Loucy (cell line): ENCODE measurements at regions not wholly inside any gene's neighbourhood (a gene's known extent, or its start where the extent isn't known, plus 50 kb on each side); places are given as distances from the start of the nearest gene placed in this dataset.
A peak's percentile ranks its signal among the peaks of the same experiment; 100 is the strongest.

Experiments used
- H2AFZ ChIP-seq: fragments of 200-600 bp; sonication (generic); 2 replicates; pipeline ENCODE4 v1.6.0; 2016; ENCODE audit warnings: antibody characterized with exemption, mild to moderate bottlenecking, low read length, moderate library complexity
- H3F3A ChIP-seq: fragments of 200-600 bp; 2 replicates; pipeline ENCODE4 v1.6.0; 2016; ENCODE audit warnings: antibody characterized with exemption, low read depth, mild to moderate bottlenecking
- H3K27me3 ChIP-seq: fragments of 200-600 bp; sonication (generic); 2 replicates; pipeline ENCODE4 v1.6.1; 2014; ENCODE audit warnings: low read length, mild to moderate bottlenecking; ENCODE audit not compliant: insufficient read depth, poor library complexity, severe bottlenecking
- H3K36me3 ChIP-seq: fragments of 200-600 bp; sonication (generic); 2 replicates; pipeline ENCODE4 v1.6.1; 2016; ENCODE audit warnings: low read length; ENCODE audit not compliant: insufficient read depth
- H3K4me1 ChIP-seq: fragments of 200-600 bp; sonication (generic); 2 replicates; pipeline ENCODE4 v1.5.1; 2014; ENCODE audit warnings: low read length, mild to moderate bottlenecking; ENCODE audit not compliant: insufficient read depth, poor library complexity, severe bottlenecking
- H3K4me2 ChIP-seq: fragments of 200-600 bp; sonication (generic); 2 replicates; pipeline ENCODE4 v1.6.0; 2014; ENCODE audit warnings: antibody characterized with exemption, low read length, low read depth, mild to moderate bottlenecking; ENCODE audit not compliant: poor library complexity, severe bottlenecking
- H3K4me3 ChIP-seq: fragments of 200-600 bp; sonication (generic); 2 replicates; pipeline ENCODE4 v1.5.1; 2014; ENCODE audit warnings: low read length, mild to moderate bottlenecking, mixed read lengths; ENCODE audit not compliant: poor library complexity, severe bottlenecking
- H3K79me2 ChIP-seq: fragments of 200-600 bp; sonication (generic); 2 replicates; pipeline ENCODE4 v1.6.1; 2014; ENCODE audit warnings: low read length; ENCODE audit not compliant: insufficient read depth
- H3K9ac ChIP-seq: fragments of 200-600 bp; sonication (generic); 2 replicates; pipeline ENCODE4 v1.6.0; 2014; ENCODE audit warnings: mild to moderate bottlenecking, low read depth, low read length, moderate library complexity; ENCODE audit not compliant: poor library complexity, severe bottlenecking
- H3K9me2 ChIP-seq: fragments of 200-600 bp; sonication (generic); replicated peaks from 2 replicates; pipeline ENCODE4 v1.6.1; 2016; ENCODE audit warnings: low read depth, low read length, mixed read lengths
- H3K9me3 ChIP-seq: fragments of 200-600 bp; sonication (generic); 2 replicates; pipeline ENCODE4 v1.6.1; 2014; ENCODE audit warnings: mild to moderate bottlenecking, antibody characterized with exemption, low read length, low read depth; ENCODE audit not compliant: insufficient read depth
- H4K20me1 ChIP-seq: fragments of 200-600 bp; sonication (generic); 2 replicates; pipeline ENCODE4 v1.6.0; 2014; ENCODE audit warnings: antibody characterized with exemption, low read length, mild to moderate bottlenecking; ENCODE audit not compliant: insufficient read depth, poor library complexity, severe bottlenecking
- EZH2phosphoT487 ChIP-seq: fragments of 200-600 bp; IDR thresholded peaks from 2 replicates; pipeline ENCODE4 v1.6.1; 2018; ENCODE audit warnings: antibody characterized with exemption, mild to moderate bottlenecking, moderate library complexity, borderline replicate concordance
- TF ChIP-seq, protein P1 (sequence below): fragments of 200-600 bp; sonication (generic); conservative IDR thresholded peaks from 2 replicates; pipeline ENCODE4 v1.5.1; 2014; ENCODE audit warnings: mild to moderate bottlenecking, antibody characterized with exemption, low read length

DNA sequence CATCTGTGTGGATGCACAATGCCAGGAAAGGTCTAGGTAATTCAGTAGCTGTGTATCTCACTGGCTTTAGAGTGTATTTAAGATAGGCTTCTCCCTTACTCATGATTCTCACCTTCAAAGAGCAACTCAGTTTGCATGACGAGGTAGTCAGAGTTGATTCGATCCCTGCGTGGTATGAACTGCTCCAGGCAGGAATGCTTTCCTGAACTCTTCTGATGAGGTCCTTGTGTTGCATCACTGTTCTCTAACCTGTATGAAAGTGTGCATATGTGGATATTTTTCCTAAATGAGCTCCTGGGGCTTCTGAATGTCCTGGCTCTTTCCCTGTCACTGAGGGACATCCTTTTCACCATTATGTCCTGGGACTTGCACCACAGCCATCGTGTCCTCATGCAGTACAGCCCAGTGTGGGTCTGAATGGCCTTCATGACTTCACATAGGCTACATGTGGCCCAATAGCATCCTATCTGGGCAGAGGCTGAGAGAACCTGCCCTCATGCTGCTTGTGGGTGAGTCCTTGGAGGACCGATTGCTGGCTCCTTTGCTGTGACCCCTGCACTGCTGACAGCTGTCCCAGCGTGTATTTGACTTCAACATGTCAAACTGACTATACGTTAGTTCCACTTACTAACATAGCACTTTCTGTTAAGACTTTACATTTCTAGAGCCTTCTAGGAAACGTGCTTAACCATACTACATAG, 65.3 kb upstream of the WDR1 start:
- H3K4me1 ChIP-seq: peaks cover 68% of the 10 kb centered on the region
- 0 out of 2 replicates have a peak, but pooled peaks cover 4% of the 10 kb centered on the region for H3F3A ChIP-seq
- H3K4me2 ChIP-seq: peak overlapping the region; percentile 75

DNA sequence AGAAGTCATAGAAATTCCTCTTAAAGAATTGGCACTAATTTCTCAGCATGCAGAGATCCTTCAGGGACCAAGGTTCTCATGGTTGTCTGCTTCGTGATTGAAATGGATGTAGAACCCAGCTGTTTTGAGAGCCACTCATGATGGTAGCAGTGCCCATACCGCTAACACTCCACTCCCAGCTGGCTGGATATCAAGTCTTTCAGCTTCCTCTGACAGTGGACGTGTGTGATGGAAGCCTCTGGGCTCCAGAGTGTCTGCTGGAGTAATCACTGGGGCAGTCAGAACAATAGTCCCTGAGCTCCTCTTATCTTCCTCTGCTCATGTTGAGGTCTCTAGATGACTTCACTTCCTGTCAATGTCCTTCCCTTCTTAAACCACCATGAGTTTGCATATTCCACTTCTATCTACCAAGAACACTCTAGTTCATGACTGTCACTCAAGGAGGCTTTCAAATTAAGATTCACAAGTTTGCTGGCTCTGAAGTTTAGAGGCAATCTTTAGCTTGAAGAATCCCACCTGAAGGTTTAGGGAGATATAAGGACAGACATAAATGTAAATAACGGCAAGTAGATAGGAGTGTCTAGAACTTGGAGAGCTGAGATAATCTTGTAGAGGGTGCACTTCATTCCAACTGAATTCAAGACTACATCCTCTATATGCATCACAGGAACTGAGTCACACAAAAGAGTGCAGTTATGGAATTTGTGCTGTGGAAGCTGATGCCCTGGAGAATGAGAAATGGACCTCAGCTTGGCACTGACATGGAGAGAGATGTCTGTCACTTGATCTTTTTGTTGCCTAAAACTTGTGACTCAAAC, 64.5 kb upstream of the WDR1 start:
- H4K20me1 ChIP-seq: no peaks in the 10 kb centered on the region
- H3K79me2 ChIP-seq: no peaks in the 10 kb centered on the region
- H3K4me2 ChIP-seq: peak overlapping the region; percentile 75
- no peaks in the 10 kb centered on the region for H3K9me2 ChIP-seq
- H3K9me3 ChIP-seq: no peaks in the 10 kb centered on the region
- H3K27me3 ChIP-seq: no peaks in the 10 kb centered on the region
- H3K9ac ChIP-seq: peak overlapping the region; percentile 52
- TF ChIP-seq, protein P1, sequence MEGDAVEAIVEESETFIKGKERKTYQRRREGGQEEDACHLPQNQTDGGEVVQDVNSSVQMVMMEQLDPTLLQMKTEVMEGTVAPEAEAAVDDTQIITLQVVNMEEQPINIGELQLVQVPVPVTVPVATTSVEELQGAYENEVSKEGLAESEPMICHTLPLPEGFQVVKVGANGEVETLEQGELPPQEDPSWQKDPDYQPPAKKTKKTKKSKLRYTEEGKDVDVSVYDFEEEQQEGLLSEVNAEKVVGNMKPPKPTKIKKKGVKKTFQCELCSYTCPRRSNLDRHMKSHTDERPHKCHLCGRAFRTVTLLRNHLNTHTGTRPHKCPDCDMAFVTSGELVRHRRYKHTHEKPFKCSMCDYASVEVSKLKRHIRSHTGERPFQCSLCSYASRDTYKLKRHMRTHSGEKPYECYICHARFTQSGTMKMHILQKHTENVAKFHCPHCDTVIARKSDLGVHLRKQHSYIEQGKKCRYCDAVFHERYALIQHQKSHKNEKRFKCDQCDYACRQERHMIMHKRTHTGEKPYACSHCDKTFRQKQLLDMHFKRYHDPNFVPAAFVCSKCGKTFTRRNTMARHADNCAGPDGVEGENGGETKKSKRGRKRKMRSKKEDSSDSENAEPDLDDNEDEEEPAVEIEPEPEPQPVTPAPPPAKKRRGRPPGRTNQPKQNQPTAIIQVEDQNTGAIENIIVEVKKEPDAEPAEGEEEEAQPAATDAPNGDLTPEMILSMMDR: no peak
- no peak for TF ChIP-seq EZH2phosphoT487
- H3K4me3 ChIP-seq: peak overlapping the region; percentile 54
- H3F3A ChIP-seq: 0 out of 2 replicates have a peak, but pooled peaks cover 4% of the 10 kb centered on the region
- no peaks in the 10 kb centered on the region for H3K36me3 ChIP-seq
- H3K4me1 ChIP-seq: peaks cover 67% of the 10 kb centered on the region
- peak overlapping the region; percentile 21; the same call in 1 of the 2 replicates for H2AFZ ChIP-seq

More for the DNA sequence above, 65.3 kb upstream of the WDR1 start:
- H3K4me3 ChIP-seq: peak overlapping the region; percentile 52
- H3K27me3 ChIP-seq: no peaks in the 10 kb centered on the region
- H3K9ac ChIP-seq: peak overlapping the region; percentile 52
- H3K36me3 ChIP-seq: no peaks in the 10 kb centered on the region
- no peaks in the 10 kb centered on the region for H3K79me2 ChIP-seq
- H4K20me1 ChIP-seq: no peaks in the 10 kb centered on the region
- H3K9me3 ChIP-seq: no peaks in the 10 kb centered on the region
- TF ChIP-seq EZH2phosphoT487: no peak
- 0 out of 2 replicates have a peak overlapping the region, but pooled peaks have one; percentile 13 for H2AFZ ChIP-seq
- H3K9me2 ChIP-seq: no peaks in the 10 kb centered on the region

DNA sequence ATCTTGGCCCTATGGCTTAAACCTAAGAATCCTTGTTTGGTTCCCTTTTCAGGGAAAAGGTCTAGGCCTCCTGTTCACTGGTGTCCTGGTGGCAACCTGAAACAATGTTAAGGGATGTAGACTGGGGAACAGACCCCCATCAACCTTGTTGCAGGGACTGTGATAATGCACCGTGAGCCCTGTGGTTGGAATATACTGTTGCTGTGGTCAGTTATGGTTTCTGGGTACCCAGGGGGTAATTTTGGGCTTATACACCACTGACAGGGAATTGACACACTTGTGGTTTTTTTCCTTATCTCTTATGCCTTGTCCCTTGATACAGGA, 64.0 kb upstream of the WDR1 start:
- H3K4me2 ChIP-seq: peak overlapping the region; percentile 75
- H3K4me1 ChIP-seq: peaks cover 67% of the 10 kb centered on the region
- H3K27me3 ChIP-seq: no peaks in the 10 kb centered on the region
- H3K9me2 ChIP-seq: no peaks in the 10 kb centered on the region
- no peaks in the 10 kb centered on the region for H3K9me3 ChIP-seq
- no peaks in the 10 kb centered on the region for H4K20me1 ChIP-seq
- H3K79me2 ChIP-seq: no peaks in the 10 kb centered on the region
- peak overlapping the region; percentile 52 for H3K9ac ChIP-seq
- no peak overlapping the region for H2AFZ ChIP-seq
- no peaks in the 10 kb centered on the region for H3K36me3 ChIP-seq
- 0 out of 2 replicates have a peak, but pooled peaks cover 4% of the 10 kb centered on the region for H3F3A ChIP-seq
- TF ChIP-seq, protein P1: no peak
- TF ChIP-seq EZH2phosphoT487: no peak
- peak overlapping the region; percentile 54 for H3K4me3 ChIP-seq
